HG03060 (cell line): ENCODE measurements at regions not wholly inside any gene's neighbourhood (a gene's known extent, or its start where the extent isn't known, plus 50 kb on each side); places are given as distances from the start of the nearest gene placed in this dataset.

Experiments
- ATAC-seq: cut with Tn5 transposase; IDR thresholded peaks from one replicate; pipeline ENCODE4 v1.9.1; 2021; ENCODE audit warnings: low read depth, moderate number of reproducible peaks; ENCODE audit not compliant: unreplicated experiment

- no peak for ATAC-seq
Observed at GRCh38 chr6:134472661-134473060, 154.7 kb upstream of the SGK1 start.

GRCh38 chr6:134472046-134472445 is 154.1 kb upstream of the SGK1 start:
- no peak for ATAC-seq

- no peak for ATAC-seq
Observed at GRCh38 chr6:134470457-134470975, 152.6 kb upstream of the SGK1 start.

- no peak for ATAC-seq
Observed at GRCh38 chr6:134469702-134470456, 152.0 kb upstream of the SGK1 start.

DNA sequence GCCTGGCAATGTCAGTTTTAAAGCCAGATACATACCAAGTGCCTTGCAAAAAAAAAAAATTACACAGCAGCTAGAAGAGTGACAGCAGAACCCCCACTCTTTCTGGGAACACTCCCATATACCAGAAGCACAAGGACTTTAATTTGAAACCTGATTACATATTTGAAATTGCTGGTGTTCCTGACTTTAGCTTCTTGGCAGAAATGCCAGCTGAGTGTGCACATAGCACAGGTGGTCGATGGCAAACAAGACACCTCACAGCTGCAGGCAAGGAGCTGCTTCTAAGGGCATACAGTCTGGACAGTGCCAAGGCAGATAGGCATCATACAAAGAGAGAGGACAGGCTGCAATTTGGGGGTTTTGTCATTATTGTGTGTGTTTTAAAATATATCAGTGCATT is 150.7 kb upstream of the SGK1 start:
- ATAC-seq, result no peak

- ATAC-seq, result no peak
Observed at GRCh38 chr6:134467620-134468019, 149.7 kb upstream of the SGK1 start.

- no peak for ATAC-seq
Observed at GRCh38 chr6:134466771-134467525, 149.0 kb upstream of the SGK1 start.

DNA sequence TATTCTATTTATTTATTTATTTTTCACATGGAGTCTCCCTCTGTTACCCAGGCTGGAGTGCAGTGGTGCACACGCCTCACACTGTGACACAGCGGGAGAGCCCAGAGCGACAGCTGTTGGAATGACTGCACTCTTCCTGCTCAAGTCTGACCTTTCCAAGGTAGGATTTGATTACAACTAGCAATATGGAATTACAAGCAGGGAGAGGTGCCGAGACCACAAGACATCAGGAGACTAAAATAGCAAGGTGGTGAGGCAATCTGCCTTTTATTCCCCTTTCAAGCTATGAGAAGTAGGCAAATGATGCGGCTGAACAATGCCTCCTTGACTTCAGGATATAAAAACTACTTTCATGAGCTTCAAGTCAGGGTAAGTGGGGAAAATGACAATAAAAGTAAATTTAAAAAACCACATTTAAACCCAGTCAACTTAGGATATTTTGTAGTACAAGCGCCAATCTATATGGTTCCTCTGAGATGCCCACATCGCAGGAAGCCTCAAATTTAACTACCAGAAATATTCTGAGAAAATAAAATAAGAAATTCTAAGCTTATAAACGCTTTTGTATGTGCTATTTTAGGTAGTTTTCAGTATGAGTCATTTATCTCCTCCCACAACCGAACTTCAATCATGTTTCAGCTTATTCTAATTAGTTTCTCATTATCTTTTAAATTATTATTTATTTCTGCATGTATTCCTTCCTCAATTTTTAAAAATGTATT is 146.9 kb upstream of the SGK1 start:
- no peak for ATAC-seq

GRCh38 chr6:134458857-134459657 is 141.1 kb upstream of the SGK1 start:
- no peak for ATAC-seq

DNA sequence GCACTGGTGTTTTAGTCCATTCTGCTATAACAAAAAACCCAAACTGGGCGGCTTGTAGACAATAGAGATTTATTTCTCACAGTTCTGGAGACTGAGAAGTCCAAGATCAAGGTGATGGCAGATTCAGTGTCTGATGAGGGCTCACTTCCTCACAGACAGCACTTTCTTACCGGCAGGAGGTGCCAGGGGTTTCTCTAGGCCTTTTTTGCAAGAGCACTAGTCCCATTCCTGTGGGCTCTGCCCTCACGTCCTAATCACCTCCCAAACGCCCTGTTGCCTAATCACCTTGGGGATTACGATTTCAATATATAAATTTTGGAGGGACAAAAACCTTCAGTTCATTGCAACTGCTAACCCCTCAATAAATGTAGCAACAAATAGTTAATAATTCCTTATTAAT is 140.0 kb upstream of the SGK1 start:
- no peak for ATAC-seq

GRCh38 chr6:134456226-134456625 is 138.3 kb upstream of the SGK1 start:
- no peak for ATAC-seq

DNA sequence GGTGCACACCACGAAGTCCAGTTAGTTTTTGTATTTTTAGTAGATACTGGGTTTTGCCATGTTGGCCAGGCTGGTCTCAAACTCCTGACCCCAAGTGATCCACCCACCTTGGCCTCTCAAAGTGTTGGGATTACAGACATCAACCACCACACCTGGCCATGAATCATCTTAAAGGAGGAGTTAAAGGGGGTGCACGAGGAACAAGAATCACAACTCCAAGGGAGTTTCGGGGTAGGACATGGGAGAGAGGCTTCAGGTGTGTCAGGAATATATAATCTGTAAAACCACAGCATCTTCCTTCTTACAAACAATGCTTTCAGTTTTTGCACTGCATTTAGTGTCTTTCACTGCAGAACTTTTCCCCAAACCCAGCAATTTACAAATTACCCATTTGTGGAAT is 137.4 kb upstream of the SGK1 start:
- no peak for ATAC-seq

- ATAC-seq, result no peak
Observed at GRCh38 chr6:134454794-134455193, 136.9 kb upstream of the SGK1 start.

GRCh38 chr6:134453792-134454510 is 136.0 kb upstream of the SGK1 start:
- no peak for ATAC-seq

DNA sequence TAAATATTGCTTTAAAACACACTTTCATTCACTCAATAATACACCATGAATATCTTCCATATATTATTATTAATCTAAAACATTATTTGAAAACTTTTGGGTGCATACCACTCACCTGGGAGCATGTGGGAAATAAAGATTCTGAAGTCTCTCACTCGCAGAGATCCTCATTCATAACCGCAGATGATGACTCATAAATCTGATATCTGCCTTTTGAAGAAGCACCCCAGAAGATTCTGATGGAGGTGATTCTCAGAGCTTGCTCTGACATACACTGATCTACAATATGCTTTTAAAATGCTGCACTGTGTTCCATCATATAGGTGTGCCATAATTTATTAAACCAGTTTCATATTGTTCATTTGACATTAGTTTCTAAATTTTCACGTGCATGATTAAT is 135.0 kb upstream of the SGK1 start:
- ATAC-seq, result no peak

GRCh38 chr6:134451529-134451928 is 133.6 kb upstream of the SGK1 start:
- ATAC-seq, result no peak

- ATAC-seq, result no peak
Observed at GRCh38 chr6:134449781-134450180, 131.9 kb upstream of the SGK1 start.

- ATAC-seq, result no peak
Observed at GRCh38 chr6:134449004-134449403, 131.1 kb upstream of the SGK1 start.

GRCh38 chr6:134447883-134448387 is 130.0 kb upstream of the SGK1 start:
- no peak for ATAC-seq

DNA sequence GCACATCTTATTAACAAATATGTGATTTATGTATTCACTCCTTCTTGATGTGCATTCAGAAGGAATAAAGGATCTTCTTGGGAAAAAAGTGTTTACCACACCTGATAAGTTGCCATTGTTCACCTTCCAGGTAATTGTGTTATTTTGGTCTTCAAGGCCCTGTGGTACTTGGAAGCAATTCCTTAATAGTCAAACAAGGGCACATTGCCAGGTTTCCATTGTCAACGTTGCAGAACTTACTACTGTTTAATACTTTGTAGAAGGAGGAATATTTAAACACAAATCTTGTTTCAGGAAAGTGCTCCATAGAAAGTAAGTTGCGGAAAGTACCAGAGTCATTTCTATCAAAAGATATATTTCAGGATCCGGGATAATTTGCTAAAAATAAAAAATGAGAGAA is 129.5 kb upstream of the SGK1 start:
- ATAC-seq, result no peak
